ENCODE measurements at regions not wholly inside any gene's neighbourhood (a gene's known extent, or its start where the extent isn't known, plus 50 kb on each side); places are given as distances from the start of the nearest gene placed in this dataset.

DNA sequence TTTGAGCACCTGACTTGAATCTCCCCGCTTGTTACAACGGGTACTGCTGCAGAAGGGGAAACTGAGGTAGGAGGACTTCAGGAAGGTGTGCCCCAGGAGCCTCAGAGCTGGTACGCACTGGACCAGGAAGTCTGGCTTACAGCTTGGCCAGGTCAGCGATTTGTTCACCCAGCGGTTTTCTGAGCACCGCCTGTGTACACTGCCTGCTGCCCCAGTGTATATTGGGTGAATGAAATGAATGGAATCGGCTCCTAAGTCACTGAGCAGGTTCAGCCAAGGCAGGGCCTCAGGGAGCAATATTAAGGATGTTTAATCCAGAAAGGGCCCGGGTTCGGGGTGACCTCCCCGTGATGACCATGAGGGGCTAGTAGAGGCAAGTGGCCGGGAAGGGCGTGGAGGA, 164.0 kb upstream of the CIBAR2 start:
- TF ChIP-seq, protein P1, sequence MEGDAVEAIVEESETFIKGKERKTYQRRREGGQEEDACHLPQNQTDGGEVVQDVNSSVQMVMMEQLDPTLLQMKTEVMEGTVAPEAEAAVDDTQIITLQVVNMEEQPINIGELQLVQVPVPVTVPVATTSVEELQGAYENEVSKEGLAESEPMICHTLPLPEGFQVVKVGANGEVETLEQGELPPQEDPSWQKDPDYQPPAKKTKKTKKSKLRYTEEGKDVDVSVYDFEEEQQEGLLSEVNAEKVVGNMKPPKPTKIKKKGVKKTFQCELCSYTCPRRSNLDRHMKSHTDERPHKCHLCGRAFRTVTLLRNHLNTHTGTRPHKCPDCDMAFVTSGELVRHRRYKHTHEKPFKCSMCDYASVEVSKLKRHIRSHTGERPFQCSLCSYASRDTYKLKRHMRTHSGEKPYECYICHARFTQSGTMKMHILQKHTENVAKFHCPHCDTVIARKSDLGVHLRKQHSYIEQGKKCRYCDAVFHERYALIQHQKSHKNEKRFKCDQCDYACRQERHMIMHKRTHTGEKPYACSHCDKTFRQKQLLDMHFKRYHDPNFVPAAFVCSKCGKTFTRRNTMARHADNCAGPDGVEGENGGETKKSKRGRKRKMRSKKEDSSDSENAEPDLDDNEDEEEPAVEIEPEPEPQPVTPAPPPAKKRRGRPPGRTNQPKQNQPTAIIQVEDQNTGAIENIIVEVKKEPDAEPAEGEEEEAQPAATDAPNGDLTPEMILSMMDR (IDR thresholded peaks at IDR 0.05) = no peak
- no peak for TF ChIP-seq POLR2A (IDR thresholded peaks at IDR 0.05)

Measured in body of pancreas (tissue), 4 donors.